IMR-90 (cell line): ENCODE measurements at regions not wholly inside any gene's neighbourhood (a gene's known extent, or its start where the extent isn't known, plus 50 kb on each side); places are given as distances from the start of the nearest gene placed in this dataset.
"Not testable (repeated sequence)": the region's sequence is repeated elsewhere in the genome, so short reads cannot be mapped to it uniquely, and the experiment has no call there.

Experiments
- ATAC-seq: fragments of 200-7000 bp; cut with Tn5 transposase; 2 replicates; pipeline ENCODE4 v1.9.1; 2020; ENCODE audit warnings: low read depth, mild to moderate bottlenecking, moderate library complexity
- BruUV-seq: library from RNA; stranded (reverse); fragments of 400-500 nt; replicated peaks from 2 replicates; lab custom pipeline; 2021; lab: Mats Ljungman, UMichigan
- CTCF ChIA-PET: fragments of 300-600 bp; formaldehyde crosslinking; extraction: SDS; loops from one replicate; lab custom pipeline; 2021; ENCODE audit warnings: antibody characterized with exemption; lab: Yijun Ruan, JAX
- POLR2A ChIA-PET: fragments of 300-600 bp; sonication (Branson Sonifier 250); formaldehyde crosslinking; loops from one replicate; lab custom pipeline; 2022; ENCODE audit warnings: antibody characterized with exemption; ENCODE audit not compliant: unreplicated experiment; lab: Charles Lee
- DNase-seq: peaks from one replicate; pipeline ENCODE4 v3.0.0; 2013
- H2AFZ ChIP-seq: replicated peaks from 2 replicates; pipeline ENCODE3; 2013; ENCODE audit warnings: low read length, mild to moderate bottlenecking; ENCODE audit not compliant: poor library complexity
- H2AK5ac ChIP-seq: 2 replicates; pipeline ENCODE4 v1.6.1; 2013; ENCODE audit warnings: low read depth, low read length, inconsistent platforms
- H2AK9ac ChIP-seq: replicated peaks from 2 replicates; pipeline ENCODE3; 2013; ENCODE audit warnings: mild to moderate bottlenecking, low read depth, low read length, moderate library complexity; ENCODE audit not compliant: poor library complexity
- H2BK120ac ChIP-seq: 2 replicates; pipeline ENCODE4 v1.6.1; 2013; ENCODE audit warnings: low read depth, low read length, inconsistent platforms
- H2BK15ac ChIP-seq: 3 replicates; pipeline ENCODE4 v1.6.1; 2013; ENCODE audit warnings: low read depth, low read length, inconsistent platforms
- H2BK20ac ChIP-seq: 2 replicates; pipeline ENCODE4 v1.6.1; 2013; ENCODE audit warnings: low read depth, mild to moderate bottlenecking, inconsistent platforms, low read length, moderate library complexity
- H2BK5ac ChIP-seq: 2 replicates; pipeline ENCODE4 v1.6.1; 2013; ENCODE audit warnings: mild to moderate bottlenecking, low read depth, low read length, inconsistent platforms; ENCODE audit not compliant: poor library complexity, severe bottlenecking
- H3K14ac ChIP-seq: replicated peaks from 2 replicates; pipeline ENCODE4 v1.6.1; 2013; ENCODE audit warnings: low read depth, low read length, inconsistent platforms
- H3K18ac ChIP-seq: 2 replicates; pipeline ENCODE4 v1.6.1; 2013; ENCODE audit warnings: low read depth, low read length, control low read depth
- H3K23ac ChIP-seq: 2 replicates; pipeline ENCODE4 v1.6.1; 2013; ENCODE audit warnings: low read depth, low read length, inconsistent platforms
- H3K27ac ChIP-seq: 2 replicates; pipeline ENCODE4 v1.5.1; 2013; ENCODE audit warnings: mild to moderate bottlenecking, control low read depth, low read length; ENCODE audit not compliant: insufficient read depth
- H3K27me3 ChIP-seq: 2 replicates; pipeline ENCODE4 v1.6.1; 2013; ENCODE audit warnings: low read length; ENCODE audit not compliant: control insufficient read depth, insufficient read depth
- H3K36me3 ChIP-seq: 2 replicates; pipeline ENCODE4 v1.6.1; 2013; ENCODE audit warnings: low read length, mixed read lengths; ENCODE audit not compliant: control insufficient read depth, insufficient read depth
- H3K4ac ChIP-seq: 2 replicates; pipeline ENCODE4 v1.6.1; 2013; ENCODE audit warnings: low read depth, low read length, inconsistent platforms
- H3K4me1 ChIP-seq: 2 replicates; pipeline ENCODE4 v1.6.1; 2013; ENCODE audit warnings: low read length, mixed read lengths; ENCODE audit not compliant: control insufficient read depth, insufficient read depth
- H3K4me2 ChIP-seq: 2 replicates; pipeline ENCODE4 v1.6.1; 2013; ENCODE audit warnings: low read depth, mild to moderate bottlenecking, control low read depth, low read length, moderate library complexity
- H3K4me3 ChIP-seq: 2 replicates; pipeline ENCODE4 v1.5.1; 2013; ENCODE audit warnings: low read depth, mild to moderate bottlenecking, control low read depth, low read length, moderate library complexity; ENCODE audit not compliant: insufficient read depth
- H3K56ac ChIP-seq: 2 replicates; pipeline ENCODE4 v1.6.1; 2013; ENCODE audit warnings: low read length, inconsistent platforms; ENCODE audit not compliant: insufficient read depth; ENCODE audit errors: extremely low read depth
- H3K79me1 ChIP-seq, 2 experiments: 2 replicates each; pipeline ENCODE4 v1.6.1; 2013; ENCODE audit warnings: low read length in 2 of 2, inconsistent platforms in 1 of 2, low read depth in 1 of 2
- H3K9ac ChIP-seq: 2 replicates; pipeline ENCODE4 v1.6.1; 2013; ENCODE audit warnings: low read depth, low read length, control low read depth
- H3K9me1 ChIP-seq: 2 replicates; pipeline ENCODE4 v1.6.1; 2013; ENCODE audit warnings: low read length, inconsistent platforms; ENCODE audit not compliant: insufficient read depth
- H3K9me3 ChIP-seq: 2 replicates; pipeline ENCODE4 v1.6.1; 2013; ENCODE audit warnings: low read length; ENCODE audit not compliant: control insufficient read depth, insufficient read depth
- H4K20me1 ChIP-seq: 2 replicates; pipeline ENCODE4 v1.6.1; 2013; ENCODE audit warnings: low read length, inconsistent platforms; ENCODE audit not compliant: insufficient read depth
- H4K5ac ChIP-seq: 2 replicates; pipeline ENCODE4 v1.6.1; 2013; ENCODE audit warnings: mild to moderate bottlenecking, low read depth, low read length, control low read depth
- H4K8ac ChIP-seq, 2 experiments: 2 replicates each; pipeline ENCODE4 v1.6.1; 2013; ENCODE audit warnings: low read depth in 2 of 2, low read length in 2 of 2, control low read depth in 1 of 2, inconsistent platforms in 1 of 2
- H4K91ac ChIP-seq: 2 replicates; pipeline ENCODE4 v1.6.1; 2013; ENCODE audit warnings: low read depth, low read length, inconsistent platforms; ENCODE audit not compliant: insufficient read depth
- WGBS, 2 experiments: methylation state at CpG; one replicate each; pipeline versions ENCODE4 v1.1.5 to v1.1.7; 2013; ENCODE audit warnings: missing lambda C conversion rate in 2 of 2; ENCODE audit not compliant: insufficient read length in 1 of 2; ENCODE audit errors: extremely low coverage in 2 of 2; 5-methylcytosine and 5-hydroxymethylcytosine counted together
- dilution Hi-C: fragments of 300-500 bp; cut with HindIII; formaldehyde crosslinking; loops from one replicate; pipeline ENCODE4 v1.14.3; 2018; ENCODE audit warnings: low sequenced_read_pairs; ENCODE audit not compliant: unreplicated experiment
- in situ Hi-C: fragments of 300-500 bp; cut with MboI; formaldehyde crosslinking; loops from 3 replicates; pipeline ENCODE4 v1.14.3; 2019; ENCODE audit warnings: low sequenced_read_pairs, inconsistent platforms, mixed read lengths
- intact Hi-C: fragments of 100-400 bp; cut with micrococcal nuclease; formaldehyde crosslinking; loops from 2 replicates; pipeline ENCODE4 v1.10.0; 2022

GRCh38 chr17:30718099-30718447, 106.4 kb downstream of the CRLF3 start:
- H3K9me1 ChIP-seq, H2AFZ ChIP-seq, DNase-seq, BruUV-seq, CTCF ChIA-PET, H3K27ac ChIP-seq, H3K4me3 ChIP-seq, H3K18ac ChIP-seq, H4K91ac ChIP-seq, H2BK20ac ChIP-seq, H2BK120ac ChIP-seq, H2BK15ac ChIP-seq, H3K23ac ChIP-seq, H3K4ac ChIP-seq, dilution Hi-C loops, POLR2A ChIA-PET, H4K8ac ChIP-seq, H2BK5ac ChIP-seq, H3K9ac ChIP-seq, H3K4me1 ChIP-seq, H3K36me3 ChIP-seq, intact Hi-C loops, H3K27me3 ChIP-seq, H3K9me3 ChIP-seq, ATAC-seq, H3K4me2 ChIP-seq, H4K5ac ChIP-seq, H2AK9ac ChIP-seq, H3K56ac ChIP-seq, H3K14ac ChIP-seq, H2AK5ac ChIP-seq: not testable (repeated sequence)
- no CpG with 5 or more reads among the region's 6 CpGs for WGBS, 2 experiments
- Histone ChIP-seq H3K79me1 (peaks cover 6 to 25% of the 10 kb centered on the region in 2 experiments), H4K20me1 (peaks cover 22% of the 10 kb centered on the region)
- in situ Hi-C loops, result loop anchor here (5.0 to 25.0 kb wide), 2 partner anchors 241 to 406 kb away; partner anchors contain the start of gene GOSR1
